IMR-90 (cell line): ENCODE measurements at regions not wholly inside any gene's neighbourhood (a gene's known extent, or its start where the extent isn't known, plus 50 kb on each side); places are given as distances from the start of the nearest gene placed in this dataset.

Experiments used
- ATAC-seq: fragments of 200-7000 bp; cut with Tn5 transposase; 2 replicates; pipeline ENCODE4 v1.9.1; 2020; ENCODE audit warnings: low read depth, mild to moderate bottlenecking, moderate library complexity
- BruUV-seq: library from RNA; stranded (reverse); fragments of 400-500 nt; replicated peaks from 2 replicates; lab custom pipeline; 2021; lab: Mats Ljungman, UMichigan
- CTCF ChIA-PET: fragments of 300-600 bp; formaldehyde crosslinking; extraction: SDS; loops from one replicate; lab custom pipeline; 2021; ENCODE audit warnings: antibody characterized with exemption; lab: Yijun Ruan, JAX
- POLR2A ChIA-PET: fragments of 300-600 bp; sonication (Branson Sonifier 250); formaldehyde crosslinking; loops from one replicate; lab custom pipeline; 2022; ENCODE audit warnings: antibody characterized with exemption; ENCODE audit not compliant: unreplicated experiment; lab: Charles Lee
- DNase-seq: peaks from one replicate; pipeline ENCODE4 v3.0.0; 2013
- H2AFZ ChIP-seq: replicated peaks from 2 replicates; pipeline ENCODE3; 2013; ENCODE audit warnings: low read length, mild to moderate bottlenecking; ENCODE audit not compliant: poor library complexity
- H2AK5ac ChIP-seq: 2 replicates; pipeline ENCODE4 v1.6.1; 2013; ENCODE audit warnings: low read depth, low read length, inconsistent platforms
- H2AK9ac ChIP-seq: replicated peaks from 2 replicates; pipeline ENCODE3; 2013; ENCODE audit warnings: mild to moderate bottlenecking, low read depth, low read length, moderate library complexity; ENCODE audit not compliant: poor library complexity
- H2BK120ac ChIP-seq: 2 replicates; pipeline ENCODE4 v1.6.1; 2013; ENCODE audit warnings: low read depth, low read length, inconsistent platforms
- H2BK15ac ChIP-seq: 3 replicates; pipeline ENCODE4 v1.6.1; 2013; ENCODE audit warnings: low read depth, low read length, inconsistent platforms
- H2BK20ac ChIP-seq: 2 replicates; pipeline ENCODE4 v1.6.1; 2013; ENCODE audit warnings: low read depth, mild to moderate bottlenecking, inconsistent platforms, low read length, moderate library complexity
- H2BK5ac ChIP-seq: 2 replicates; pipeline ENCODE4 v1.6.1; 2013; ENCODE audit warnings: mild to moderate bottlenecking, low read depth, low read length, inconsistent platforms; ENCODE audit not compliant: poor library complexity, severe bottlenecking
- H3K14ac ChIP-seq: replicated peaks from 2 replicates; pipeline ENCODE4 v1.6.1; 2013; ENCODE audit warnings: low read depth, low read length, inconsistent platforms
- H3K18ac ChIP-seq: 2 replicates; pipeline ENCODE4 v1.6.1; 2013; ENCODE audit warnings: low read depth, low read length, control low read depth
- H3K23ac ChIP-seq: 2 replicates; pipeline ENCODE4 v1.6.1; 2013; ENCODE audit warnings: low read depth, low read length, inconsistent platforms
- H3K27ac ChIP-seq: 2 replicates; pipeline ENCODE4 v1.5.1; 2013; ENCODE audit warnings: mild to moderate bottlenecking, control low read depth, low read length; ENCODE audit not compliant: insufficient read depth
- H3K27me3 ChIP-seq: 2 replicates; pipeline ENCODE4 v1.6.1; 2013; ENCODE audit warnings: low read length; ENCODE audit not compliant: control insufficient read depth, insufficient read depth
- H3K36me3 ChIP-seq: 2 replicates; pipeline ENCODE4 v1.6.1; 2013; ENCODE audit warnings: low read length, mixed read lengths; ENCODE audit not compliant: control insufficient read depth, insufficient read depth
- H3K4ac ChIP-seq: 2 replicates; pipeline ENCODE4 v1.6.1; 2013; ENCODE audit warnings: low read depth, low read length, inconsistent platforms
- H3K4me1 ChIP-seq: 2 replicates; pipeline ENCODE4 v1.6.1; 2013; ENCODE audit warnings: low read length, mixed read lengths; ENCODE audit not compliant: control insufficient read depth, insufficient read depth
- H3K4me2 ChIP-seq: 2 replicates; pipeline ENCODE4 v1.6.1; 2013; ENCODE audit warnings: low read depth, mild to moderate bottlenecking, control low read depth, low read length, moderate library complexity
- H3K4me3 ChIP-seq: 2 replicates; pipeline ENCODE4 v1.5.1; 2013; ENCODE audit warnings: low read depth, mild to moderate bottlenecking, control low read depth, low read length, moderate library complexity; ENCODE audit not compliant: insufficient read depth
- H3K56ac ChIP-seq: 2 replicates; pipeline ENCODE4 v1.6.1; 2013; ENCODE audit warnings: low read length, inconsistent platforms; ENCODE audit not compliant: insufficient read depth; ENCODE audit errors: extremely low read depth
- H3K79me1 ChIP-seq, 2 experiments: 2 replicates each; pipeline ENCODE4 v1.6.1; 2013; ENCODE audit warnings: low read length in 2 of 2, inconsistent platforms in 1 of 2, low read depth in 1 of 2
- H3K9ac ChIP-seq: 2 replicates; pipeline ENCODE4 v1.6.1; 2013; ENCODE audit warnings: low read depth, low read length, control low read depth
- H3K9me1 ChIP-seq: 2 replicates; pipeline ENCODE4 v1.6.1; 2013; ENCODE audit warnings: low read length, inconsistent platforms; ENCODE audit not compliant: insufficient read depth
- H3K9me3 ChIP-seq: 2 replicates; pipeline ENCODE4 v1.6.1; 2013; ENCODE audit warnings: low read length; ENCODE audit not compliant: control insufficient read depth, insufficient read depth
- H4K20me1 ChIP-seq: 2 replicates; pipeline ENCODE4 v1.6.1; 2013; ENCODE audit warnings: low read length, inconsistent platforms; ENCODE audit not compliant: insufficient read depth
- H4K5ac ChIP-seq: 2 replicates; pipeline ENCODE4 v1.6.1; 2013; ENCODE audit warnings: mild to moderate bottlenecking, low read depth, low read length, control low read depth
- H4K8ac ChIP-seq, 2 experiments: 2 replicates each; pipeline ENCODE4 v1.6.1; 2013; ENCODE audit warnings: low read depth in 2 of 2, low read length in 2 of 2, control low read depth in 1 of 2, inconsistent platforms in 1 of 2
- H4K91ac ChIP-seq: 2 replicates; pipeline ENCODE4 v1.6.1; 2013; ENCODE audit warnings: low read depth, low read length, inconsistent platforms; ENCODE audit not compliant: insufficient read depth
- CHD1 ChIP-seq: IDR thresholded peaks from 2 replicates; pipeline ENCODE4 v1.6.1; 2012; ENCODE audit warnings: low read depth, low read length, improper control_type of control experiment
- MAZ ChIP-seq: IDR thresholded peaks from 2 replicates; pipeline ENCODE4 v1.6.1; 2012; ENCODE audit warnings: low read depth, mild to moderate bottlenecking, low read length, improper control_type of control experiment, moderate library complexity, borderline replicate concordance
- MXI1 ChIP-seq: IDR thresholded peaks from 2 replicates; pipeline ENCODE4 v1.6.1; 2012; ENCODE audit warnings: low read depth, mild to moderate bottlenecking, low read length, moderate library complexity, borderline replicate concordance
- RFX5 ChIP-seq: IDR thresholded peaks from 2 replicates; pipeline ENCODE4 v1.8.0; 2012; ENCODE audit warnings: low read depth, mild to moderate bottlenecking, low read length, moderate library complexity
- WGBS, 2 experiments: methylation state at CpG; one replicate each; pipeline versions ENCODE4 v1.1.5 to v1.1.7; 2013; ENCODE audit warnings: missing lambda C conversion rate in 2 of 2; ENCODE audit not compliant: insufficient read length in 1 of 2; ENCODE audit errors: extremely low coverage in 2 of 2; 5-methylcytosine and 5-hydroxymethylcytosine counted together
- dilution Hi-C: fragments of 300-500 bp; cut with HindIII; formaldehyde crosslinking; loops from one replicate; pipeline ENCODE4 v1.14.3; 2018; ENCODE audit warnings: low sequenced_read_pairs; ENCODE audit not compliant: unreplicated experiment
- in situ Hi-C: fragments of 300-500 bp; cut with MboI; formaldehyde crosslinking; loops from 3 replicates; pipeline ENCODE4 v1.14.3; 2019; ENCODE audit warnings: low sequenced_read_pairs, inconsistent platforms, mixed read lengths
- intact Hi-C: fragments of 100-400 bp; cut with micrococcal nuclease; formaldehyde crosslinking; loops from 2 replicates; pipeline ENCODE4 v1.10.0; 2022
- TF ChIP-seq, protein P1 (sequence below): conservative IDR thresholded peaks from 2 replicates; pipeline ENCODE4 v1.5.1; 2012; ENCODE audit warnings: mild to moderate bottlenecking, low read depth, low read length, improper control_type of control experiment

DNA sequence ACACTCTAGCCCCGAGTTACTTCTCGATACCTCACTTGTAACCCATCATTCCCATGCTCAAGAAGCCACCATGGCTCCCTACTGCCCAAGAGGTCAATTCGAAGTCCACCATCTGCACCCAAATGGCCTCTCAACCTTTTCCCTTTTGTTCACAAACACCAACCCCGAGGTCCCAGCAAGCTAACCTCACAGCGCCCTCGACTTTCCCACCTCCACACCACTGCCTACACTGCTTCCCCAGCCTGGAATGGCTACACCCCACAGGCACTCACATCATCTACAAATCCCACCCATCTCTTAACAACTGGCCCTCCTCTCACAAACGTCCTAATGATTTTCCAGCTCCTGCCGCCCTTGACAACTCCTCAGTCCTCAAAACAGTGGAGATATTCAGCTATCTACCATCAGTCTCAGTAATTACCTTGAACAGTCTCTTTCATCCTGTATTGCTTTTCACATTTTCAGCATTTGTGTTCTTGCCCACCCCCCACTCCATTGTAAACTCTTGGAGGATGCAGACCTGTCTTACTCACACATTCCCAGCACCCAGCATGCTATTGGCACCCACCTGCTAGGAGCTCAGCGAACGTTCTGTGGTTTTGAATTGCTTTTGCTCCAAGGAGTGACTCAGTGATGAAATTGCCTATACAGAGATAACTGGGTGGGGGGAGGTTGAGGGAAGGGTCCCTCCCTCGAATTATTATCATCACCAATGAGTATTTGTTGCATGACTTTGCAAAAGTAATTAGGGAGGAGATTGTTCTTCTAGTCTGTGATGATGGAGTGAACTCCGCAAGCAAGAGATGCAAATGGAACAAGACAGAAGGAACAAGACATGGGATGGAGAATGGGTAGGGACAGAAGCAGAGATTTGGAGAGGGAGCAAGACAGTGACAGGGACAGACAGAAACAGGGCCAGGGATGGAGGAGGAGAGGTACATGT lies 106.8 kb downstream of the CYP26B1 start:
- H3K9me3 ChIP-seq = no peaks in the 10 kb centered on the region
- no peaks in the 10 kb centered on the region for H4K20me1 ChIP-seq
- no peak overlapping the region for H3K4me2 ChIP-seq
- no peak overlapping the region for H2BK120ac ChIP-seq
- POLR2A ChIA-PET = no interaction called here
- H3K9ac ChIP-seq = no peak overlapping the region
- CTCF ChIA-PET = no interaction called here
- no peaks in the 10 kb centered on the region for H3K9me1 ChIP-seq
- H3K36me3 ChIP-seq = no peaks in the 10 kb centered on the region
- H3K23ac ChIP-seq = no peak overlapping the region
- in situ Hi-C loops = no loop called here
- H2AK9ac ChIP-seq = no peak overlapping the region
- DNase-seq (no peak), ATAC-seq (no peak)
- intact Hi-C loops = no loop called here
- H2AK5ac ChIP-seq = no peak overlapping the region
- no peak overlapping the region for H3K14ac ChIP-seq
- H3K27ac ChIP-seq = no peak overlapping the region
- no peaks in the 10 kb centered on the region; the same call in 1 of the 2 replicates for H3K27me3 ChIP-seq
- no peaks in the 10 kb centered on the region for H3K4me1 ChIP-seq
- no peak overlapping the region for H4K5ac ChIP-seq
- 67% methylated on average over 3 of the region's 12 CpGs; no CpG with 5 or more reads in 1 of the 2 experiments for WGBS, 2 experiments
- no peak overlapping the region for H3K4ac ChIP-seq
- H2BK5ac ChIP-seq = no peak overlapping the region
- H4K91ac ChIP-seq = no peak overlapping the region
- no peak overlapping the region for H3K56ac ChIP-seq
- no peak overlapping the region for H3K18ac ChIP-seq
- H3K4me3 ChIP-seq = no peak overlapping the region
- no TSS peak for BruUV-seq
- H2AFZ ChIP-seq = no peak overlapping the region
- dilution Hi-C loops = no loop called here
- no peaks in the 10 kb centered on the region for H3K79me1 ChIP-seq
- H4K8ac ChIP-seq = no peak overlapping the region
- no peak overlapping the region for H2BK20ac ChIP-seq
- TF ChIP-seq MAZ (no peak), CHD1 (no peak), RFX5 (no peak), MXI1 (no peak)
- TF ChIP-seq, protein P1, sequence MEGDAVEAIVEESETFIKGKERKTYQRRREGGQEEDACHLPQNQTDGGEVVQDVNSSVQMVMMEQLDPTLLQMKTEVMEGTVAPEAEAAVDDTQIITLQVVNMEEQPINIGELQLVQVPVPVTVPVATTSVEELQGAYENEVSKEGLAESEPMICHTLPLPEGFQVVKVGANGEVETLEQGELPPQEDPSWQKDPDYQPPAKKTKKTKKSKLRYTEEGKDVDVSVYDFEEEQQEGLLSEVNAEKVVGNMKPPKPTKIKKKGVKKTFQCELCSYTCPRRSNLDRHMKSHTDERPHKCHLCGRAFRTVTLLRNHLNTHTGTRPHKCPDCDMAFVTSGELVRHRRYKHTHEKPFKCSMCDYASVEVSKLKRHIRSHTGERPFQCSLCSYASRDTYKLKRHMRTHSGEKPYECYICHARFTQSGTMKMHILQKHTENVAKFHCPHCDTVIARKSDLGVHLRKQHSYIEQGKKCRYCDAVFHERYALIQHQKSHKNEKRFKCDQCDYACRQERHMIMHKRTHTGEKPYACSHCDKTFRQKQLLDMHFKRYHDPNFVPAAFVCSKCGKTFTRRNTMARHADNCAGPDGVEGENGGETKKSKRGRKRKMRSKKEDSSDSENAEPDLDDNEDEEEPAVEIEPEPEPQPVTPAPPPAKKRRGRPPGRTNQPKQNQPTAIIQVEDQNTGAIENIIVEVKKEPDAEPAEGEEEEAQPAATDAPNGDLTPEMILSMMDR = no peak
- H2BK15ac ChIP-seq = no peak overlapping the region
